ENCODE measurements at regions not wholly inside any gene's neighbourhood (a gene's known extent, or its start where the extent isn't known, plus 50 kb on each side); places are given as distances from the start of the nearest gene placed in this dataset.

DNA sequence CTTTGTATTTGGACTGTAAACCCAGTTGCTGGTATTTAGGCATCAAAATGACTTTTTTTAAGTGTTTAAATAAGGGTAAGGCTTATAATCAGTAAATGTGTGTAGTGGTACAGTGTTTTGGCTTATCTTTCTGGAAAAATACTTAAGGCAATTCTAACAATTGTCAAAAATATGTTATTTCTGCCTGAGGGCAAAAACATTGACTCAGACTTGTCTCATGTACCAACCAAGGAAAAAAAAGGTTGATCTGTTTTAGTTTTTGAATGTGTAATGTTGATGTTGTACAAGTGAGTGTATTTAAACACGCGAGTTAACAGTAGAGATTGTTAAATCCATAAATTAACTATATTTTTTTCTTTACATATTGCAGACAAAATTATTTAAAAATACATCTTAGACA lies 277.8 kb upstream of the TYRP1 start:
- Histone ChIP-seq H3K36me3 (ENCODE audit: insufficient read depth, low read length) (no peaks in the 10 kb centered on the region), H3K9me3 (ENCODE audit: low read depth, low read length) (no peaks in the 10 kb centered on the region), H3K79me2 (ENCODE audit: insufficient read depth, low read length) (no peaks in the 10 kb centered on the region), H4K20me1 (ENCODE audit: insufficient read depth, low read length) (no peaks in the 10 kb centered on the region), H3K4me1 (ENCODE audit: insufficient read depth, low read length) (no peaks in the 10 kb centered on the region), H3K4me2 (ENCODE audit: insufficient read depth, low read length) (no peak overlapping the region), H2AFZ (ENCODE audit: low read length) (no peak overlapping the region), H3K27ac (ENCODE audit: low read depth, low read length) (no peak overlapping the region), H3K27me3 (ENCODE audit: insufficient read depth, low read length) (no peaks in the 10 kb centered on the region), H3K4me3 (ENCODE audit: insufficient read depth, low read length) (no peak overlapping the region)
- no peak for DNase-seq (ENCODE audit: insufficient read length, low spot score, missing footprints)
- TF ChIP-seq, protein P1, sequence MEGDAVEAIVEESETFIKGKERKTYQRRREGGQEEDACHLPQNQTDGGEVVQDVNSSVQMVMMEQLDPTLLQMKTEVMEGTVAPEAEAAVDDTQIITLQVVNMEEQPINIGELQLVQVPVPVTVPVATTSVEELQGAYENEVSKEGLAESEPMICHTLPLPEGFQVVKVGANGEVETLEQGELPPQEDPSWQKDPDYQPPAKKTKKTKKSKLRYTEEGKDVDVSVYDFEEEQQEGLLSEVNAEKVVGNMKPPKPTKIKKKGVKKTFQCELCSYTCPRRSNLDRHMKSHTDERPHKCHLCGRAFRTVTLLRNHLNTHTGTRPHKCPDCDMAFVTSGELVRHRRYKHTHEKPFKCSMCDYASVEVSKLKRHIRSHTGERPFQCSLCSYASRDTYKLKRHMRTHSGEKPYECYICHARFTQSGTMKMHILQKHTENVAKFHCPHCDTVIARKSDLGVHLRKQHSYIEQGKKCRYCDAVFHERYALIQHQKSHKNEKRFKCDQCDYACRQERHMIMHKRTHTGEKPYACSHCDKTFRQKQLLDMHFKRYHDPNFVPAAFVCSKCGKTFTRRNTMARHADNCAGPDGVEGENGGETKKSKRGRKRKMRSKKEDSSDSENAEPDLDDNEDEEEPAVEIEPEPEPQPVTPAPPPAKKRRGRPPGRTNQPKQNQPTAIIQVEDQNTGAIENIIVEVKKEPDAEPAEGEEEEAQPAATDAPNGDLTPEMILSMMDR (IDR thresholded peaks at IDR 0.05; ENCODE audit: extremely low read depth, low read depth, low read length): no peak

DNA sequence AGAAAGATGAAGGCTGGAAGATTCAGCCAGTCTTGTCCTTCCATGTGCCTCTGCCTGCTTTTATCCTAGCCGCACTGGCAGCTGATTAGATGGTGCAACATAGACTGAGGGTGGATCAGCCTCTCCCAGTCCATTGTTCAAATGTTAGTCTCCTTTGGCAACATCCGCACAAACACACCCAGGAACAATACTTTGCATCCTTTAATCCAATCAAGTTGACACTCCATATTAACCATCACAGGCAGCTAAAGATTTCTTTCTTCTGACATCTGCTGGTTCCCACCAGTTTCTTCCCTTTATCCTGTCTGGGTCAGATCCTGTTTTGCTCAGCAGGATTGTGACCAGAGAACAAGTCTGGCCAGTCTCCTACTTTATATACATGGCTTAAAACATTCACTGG lies 276.5 kb upstream of the TYRP1 start:
- no peaks in the 10 kb centered on the region for H4K20me1 ChIP-seq (ENCODE audit: insufficient read depth, low read length)
- H3K4me2 ChIP-seq (ENCODE audit: insufficient read depth, low read length): no peak overlapping the region
- H3K27ac ChIP-seq (ENCODE audit: low read depth, low read length): no peak overlapping the region
- TF ChIP-seq, protein P1 (IDR thresholded peaks at IDR 0.05; ENCODE audit: extremely low read depth, low read depth, low read length): no peak
- H3K4me3 ChIP-seq (ENCODE audit: insufficient read depth, low read length): no peak overlapping the region
- no peaks in the 10 kb centered on the region for H3K4me1 ChIP-seq (ENCODE audit: insufficient read depth, low read length)
- no peak for DNase-seq (ENCODE audit: insufficient read length, low spot score, missing footprints)
- H3K79me2 ChIP-seq (ENCODE audit: insufficient read depth, low read length): no peaks in the 10 kb centered on the region
- no peaks in the 10 kb centered on the region for H3K27me3 ChIP-seq (ENCODE audit: insufficient read depth, low read length)
- no peak overlapping the region for H2AFZ ChIP-seq (ENCODE audit: low read length)
- no peaks in the 10 kb centered on the region for H3K36me3 ChIP-seq (ENCODE audit: insufficient read depth, low read length)
- H3K9me3 ChIP-seq (ENCODE audit: low read depth, low read length): no peaks in the 10 kb centered on the region

DNA sequence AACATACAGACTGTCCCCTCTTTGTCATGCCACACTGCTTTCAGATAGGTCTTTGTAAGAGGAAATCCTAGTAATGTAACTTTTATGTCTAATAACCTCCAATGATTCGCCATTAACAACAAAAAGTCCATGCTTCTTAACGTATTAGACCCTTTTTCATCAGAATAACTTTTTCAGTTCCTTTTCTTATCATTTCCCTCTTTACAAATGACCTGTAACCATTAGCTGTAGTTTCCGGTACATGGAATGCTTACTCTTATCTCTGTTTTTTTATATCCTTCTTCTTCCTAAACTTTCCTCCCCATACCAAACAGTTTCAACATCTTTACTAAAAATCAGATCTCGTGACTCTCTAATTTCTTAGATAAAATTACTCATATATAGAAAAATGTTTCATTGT lies 268.9 kb upstream of the TYRP1 start:
- Histone ChIP-seq H4K20me1 (ENCODE audit: insufficient read depth, low read length) (no peaks in the 10 kb centered on the region), H3K4me1 (ENCODE audit: insufficient read depth, low read length) (no peaks in the 10 kb centered on the region), H3K27ac (ENCODE audit: low read depth, low read length) (no peak overlapping the region), H3K4me2 (ENCODE audit: insufficient read depth, low read length) (no peak overlapping the region), H3K4me3 (ENCODE audit: insufficient read depth, low read length) (no peak overlapping the region), H3K79me2 (ENCODE audit: insufficient read depth, low read length) (no peaks in the 10 kb centered on the region), H3K9me3 (ENCODE audit: low read depth, low read length) (no peaks in the 10 kb centered on the region), H3K36me3 (ENCODE audit: insufficient read depth, low read length) (no peaks in the 10 kb centered on the region), H2AFZ (ENCODE audit: low read length) (no peak overlapping the region), H3K27me3 (ENCODE audit: insufficient read depth, low read length) (no peaks in the 10 kb centered on the region)
- no peak for DNase-seq (ENCODE audit: insufficient read length, low spot score, missing footprints)
- TF ChIP-seq, protein P1 (IDR thresholded peaks at IDR 0.05; ENCODE audit: extremely low read depth, low read depth, low read length): no peak

DNA sequence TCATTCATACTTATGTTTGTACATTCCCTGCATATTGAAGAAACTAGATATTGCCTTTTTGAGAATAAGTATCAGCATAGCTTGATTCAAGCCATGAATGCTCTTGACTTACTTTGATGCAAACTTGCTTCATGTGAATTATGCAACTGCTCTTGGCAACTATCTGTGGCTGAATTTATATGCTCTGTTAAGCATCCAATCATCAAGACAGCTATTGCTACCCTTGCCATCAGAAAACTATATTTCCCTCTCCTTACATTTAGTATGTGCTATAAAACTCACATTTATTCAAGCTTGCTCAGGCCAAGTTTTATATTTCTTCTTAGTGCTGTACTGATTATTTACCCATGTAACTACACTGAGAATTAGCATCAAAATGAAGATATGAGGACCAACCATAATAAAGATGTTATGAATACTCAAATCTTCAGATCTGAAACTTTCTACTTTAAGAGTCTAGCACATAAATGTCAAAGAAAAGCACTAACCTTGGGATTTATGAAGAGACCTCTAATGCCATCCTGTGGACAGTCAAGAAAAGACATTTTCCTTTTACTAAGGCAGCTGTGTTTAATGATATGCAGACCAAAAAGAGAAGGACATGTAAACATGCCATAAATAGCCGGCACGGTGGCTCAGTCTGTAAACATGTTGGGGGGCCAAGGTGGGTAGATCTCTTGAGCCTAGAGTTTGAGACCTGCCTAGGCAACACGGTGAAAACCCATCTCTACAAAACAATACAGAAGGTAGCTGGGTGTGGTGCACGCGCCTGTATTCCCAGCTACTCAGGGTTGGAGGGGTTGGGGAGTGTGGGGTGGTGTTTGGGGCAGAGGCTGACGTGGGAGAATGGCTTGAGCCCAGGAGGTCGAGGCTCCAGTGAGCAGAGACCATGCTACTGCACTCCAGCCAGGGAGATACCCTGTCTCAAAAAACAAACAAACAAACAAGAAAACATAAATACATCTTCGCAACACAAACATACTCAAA lies 267.0 kb upstream of the TYRP1 start:
- Histone ChIP-seq H3K36me3 (ENCODE audit: insufficient read depth, low read length) (no peaks in the 10 kb centered on the region), H3K4me2 (ENCODE audit: insufficient read depth, low read length) (no peak overlapping the region), H3K4me3 (ENCODE audit: insufficient read depth, low read length) (no peak overlapping the region), H2AFZ (ENCODE audit: low read length) (no peak overlapping the region), H4K20me1 (ENCODE audit: insufficient read depth, low read length) (no peaks in the 10 kb centered on the region), H3K9me3 (ENCODE audit: low read depth, low read length) (no peaks in the 10 kb centered on the region), H3K4me1 (ENCODE audit: insufficient read depth, low read length) (no peaks in the 10 kb centered on the region), H3K79me2 (ENCODE audit: insufficient read depth, low read length) (no peaks in the 10 kb centered on the region), H3K27ac (ENCODE audit: low read depth, low read length) (no peak overlapping the region), H3K27me3 (ENCODE audit: insufficient read depth, low read length) (no peaks in the 10 kb centered on the region)
- TF ChIP-seq, protein P1 (IDR thresholded peaks at IDR 0.05; ENCODE audit: extremely low read depth, low read depth, low read length): no peak
- DNase-seq (ENCODE audit: insufficient read length, low spot score, missing footprints): no peak

Measured in osteoblast (primary cell).